ENCODE measurements at regions not wholly inside any gene's neighbourhood (a gene's known extent, or its start where the extent isn't known, plus 50 kb on each side); places are given as distances from the start of the nearest gene placed in this dataset.
"Not testable (repeated sequence)": the region's sequence is repeated elsewhere in the genome, so short reads cannot be mapped to it uniquely, and the experiment has no call there.

GRCh38 chr7:56697058-56697457 lies 435.2 kb downstream of the ZNF479 start:
- not testable (repeated sequence) for DNase-seq

DNA sequence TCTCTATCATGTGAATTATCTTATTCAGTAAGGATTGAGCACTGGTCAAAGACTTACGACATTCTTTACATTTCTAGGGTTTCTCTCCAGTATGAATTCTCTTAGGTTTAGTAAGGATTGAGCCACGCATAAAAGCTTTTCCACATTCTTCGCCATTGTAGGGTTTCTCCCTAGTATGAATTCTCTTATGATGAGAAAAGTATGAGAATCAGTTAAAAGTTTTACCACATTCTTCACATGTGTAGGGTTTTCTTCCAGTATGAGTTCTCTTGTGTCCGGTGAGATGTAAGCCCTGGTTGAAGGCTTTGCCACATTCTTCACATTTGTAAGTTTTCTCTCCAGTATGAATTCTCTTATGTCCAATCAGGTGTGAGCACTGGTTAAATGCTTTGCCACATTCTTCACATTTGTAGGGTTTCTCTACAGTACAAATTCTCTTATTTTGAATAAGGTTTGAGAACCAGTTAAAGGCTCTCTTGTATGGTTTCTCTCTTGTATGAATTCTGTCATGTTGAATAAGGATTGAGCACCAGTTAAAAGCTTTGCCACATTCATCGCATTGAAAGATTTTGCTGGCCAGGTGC lies 445.9 kb downstream of the ZNF479 start:
- DNase-seq = no peak

- no peak for DNase-seq
Measured at GRCh38 chr7:56639173-56639746, 493.0 kb downstream of the ZNF479 start.

DNA sequence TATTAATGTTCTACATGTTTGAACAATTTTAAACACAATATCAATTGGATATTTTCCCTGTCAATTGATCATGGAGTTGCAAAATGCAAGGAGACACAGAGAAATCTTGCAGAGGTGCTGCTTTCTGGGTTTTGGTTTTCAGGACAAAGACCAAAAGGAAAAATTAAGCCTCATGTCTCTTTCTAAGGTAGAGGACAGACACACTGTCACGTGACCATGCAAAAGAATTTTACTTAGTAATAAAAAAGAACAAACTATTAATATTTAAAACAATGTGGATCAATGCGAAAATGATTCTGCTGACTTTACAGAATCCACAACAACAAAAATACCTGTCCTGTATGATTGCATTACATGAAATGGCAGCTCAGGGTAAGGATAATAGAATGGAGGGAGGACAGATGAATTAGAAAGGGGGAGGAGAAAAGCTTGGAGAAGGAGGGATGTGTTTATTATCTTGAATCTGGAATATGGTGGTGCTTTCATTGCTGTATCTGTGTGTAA lies 493.7 kb upstream of the NUPR2 start:
- DNase-seq = no peak

DNA sequence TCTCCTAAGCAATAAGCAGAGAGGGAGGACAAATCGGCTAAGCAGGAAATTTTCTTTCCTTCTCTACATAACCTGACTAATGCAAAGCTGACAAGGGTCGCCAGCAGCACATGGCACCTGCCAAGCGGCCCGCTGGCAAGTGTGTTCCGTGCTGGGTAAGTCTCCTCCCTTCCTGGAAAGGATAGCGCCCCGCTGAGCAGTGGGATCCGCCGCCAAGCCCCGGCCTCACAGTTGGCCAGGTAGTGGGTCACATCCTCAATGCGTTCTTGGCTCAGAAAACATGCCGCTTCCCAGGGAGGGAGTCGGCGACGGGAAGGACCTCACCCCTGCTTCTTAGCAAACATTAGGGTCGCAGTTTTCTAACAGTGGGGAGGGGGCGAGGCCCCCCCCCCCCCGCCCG lies 488.9 kb upstream of the NUPR2 start:
- no peak for DNase-seq

GRCh38 chr7:56578612-56579011 lies 462.4 kb upstream of the NUPR2 start:
- no peak for DNase-seq

- DNase-seq = no peak
Measured at GRCh38 chr7:56570968-56571367, 454.8 kb upstream of the NUPR2 start.

DNA sequence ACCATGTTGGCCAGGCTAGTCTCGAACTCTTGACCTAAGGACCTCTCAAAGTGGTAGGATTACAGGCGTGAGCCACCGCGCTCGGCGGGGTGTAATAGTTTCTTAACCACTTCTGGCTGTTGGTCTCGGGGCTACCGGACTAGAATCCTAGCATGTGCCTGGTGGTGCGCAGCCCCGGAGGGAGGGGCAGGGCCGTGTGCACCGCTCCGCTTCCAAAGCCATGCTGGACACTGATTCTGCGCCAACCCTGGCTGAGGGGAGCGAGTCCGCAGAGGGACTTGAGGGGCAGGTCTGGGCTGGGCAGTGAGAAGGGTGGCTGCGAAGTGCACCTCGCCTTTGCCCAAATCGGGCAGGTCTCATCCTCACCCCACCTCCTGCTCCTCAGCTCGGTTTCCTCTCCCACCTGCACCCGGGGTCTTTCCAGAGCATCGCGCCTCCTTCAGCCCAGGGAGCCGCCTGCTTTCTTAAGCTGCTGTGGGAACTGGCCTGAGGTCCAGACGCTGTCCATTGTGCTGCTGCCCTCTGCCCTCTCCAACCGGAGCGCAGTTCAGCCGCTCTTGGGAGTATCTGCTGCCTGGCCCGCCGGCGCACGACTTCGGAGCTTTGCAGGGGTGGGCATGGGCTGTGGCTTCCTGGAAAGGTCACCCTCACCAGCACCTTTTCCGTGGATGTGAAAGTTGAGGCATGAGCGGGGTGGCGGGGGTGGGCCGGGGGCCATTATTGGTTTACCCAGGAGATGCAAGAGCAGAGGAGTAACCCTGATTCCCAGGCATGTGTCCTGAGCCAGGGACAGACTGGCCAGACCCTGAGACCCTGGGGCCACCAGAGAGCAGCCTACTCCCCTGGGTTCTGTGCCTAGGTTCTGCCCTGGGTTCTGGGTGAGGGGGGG lies 422.6 kb upstream of the NUPR2 start:
- DNase-seq = no peak

- DNase-seq = no peak
Measured at GRCh38 chr7:56537952-56538351, 421.7 kb upstream of the NUPR2 start.

- DNase-seq = no peak
Measured at GRCh38 chr7:56537477-56537876, 421.3 kb upstream of the NUPR2 start.

DNA sequence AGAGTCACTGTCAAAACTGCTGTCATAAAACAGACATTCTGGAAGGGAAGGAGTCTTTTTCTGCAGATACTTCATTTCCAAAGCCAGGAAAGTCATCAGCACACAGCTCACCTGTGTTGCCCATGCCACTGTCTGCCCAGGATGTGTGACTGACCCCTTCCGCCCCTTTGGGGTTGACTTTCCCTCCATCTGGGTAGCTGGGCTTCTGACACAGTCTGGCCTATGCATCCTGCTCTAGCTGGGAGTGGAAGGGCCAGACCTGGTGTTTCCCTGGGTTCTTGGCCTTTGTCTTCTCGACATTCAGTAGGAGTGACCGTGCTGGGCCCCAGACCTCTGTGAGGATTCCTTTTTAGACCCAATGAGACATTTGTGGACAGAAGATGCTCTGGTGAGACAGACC lies 378.9 kb upstream of the NUPR2 start:
- DNase-seq = no peak

- DNase-seq = no peak
Measured at GRCh38 chr7:56493704-56494450, 377.7 kb upstream of the NUPR2 start.

DNA sequence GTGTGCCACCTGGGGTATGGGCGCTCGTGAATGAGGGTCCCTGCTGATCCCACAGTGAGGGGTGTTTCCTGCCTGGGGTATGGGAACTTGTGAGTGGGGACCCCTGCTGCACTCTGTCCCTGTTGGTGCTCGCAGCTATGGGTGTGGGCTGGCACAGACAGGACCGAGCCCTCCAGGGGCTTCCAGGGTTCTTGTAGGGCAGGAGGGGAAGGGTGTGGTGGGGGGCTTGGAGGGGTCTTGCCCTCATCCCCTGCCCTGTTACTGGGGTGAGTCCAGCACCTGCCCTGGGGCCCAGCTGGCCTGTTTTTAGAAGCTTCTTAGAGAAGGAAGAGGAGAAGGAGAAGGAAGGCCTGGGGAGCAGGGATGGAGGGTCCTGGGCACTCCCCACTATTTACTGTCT lies 377.0 kb upstream of the NUPR2 start:
- DNase-seq = no peak

DNA sequence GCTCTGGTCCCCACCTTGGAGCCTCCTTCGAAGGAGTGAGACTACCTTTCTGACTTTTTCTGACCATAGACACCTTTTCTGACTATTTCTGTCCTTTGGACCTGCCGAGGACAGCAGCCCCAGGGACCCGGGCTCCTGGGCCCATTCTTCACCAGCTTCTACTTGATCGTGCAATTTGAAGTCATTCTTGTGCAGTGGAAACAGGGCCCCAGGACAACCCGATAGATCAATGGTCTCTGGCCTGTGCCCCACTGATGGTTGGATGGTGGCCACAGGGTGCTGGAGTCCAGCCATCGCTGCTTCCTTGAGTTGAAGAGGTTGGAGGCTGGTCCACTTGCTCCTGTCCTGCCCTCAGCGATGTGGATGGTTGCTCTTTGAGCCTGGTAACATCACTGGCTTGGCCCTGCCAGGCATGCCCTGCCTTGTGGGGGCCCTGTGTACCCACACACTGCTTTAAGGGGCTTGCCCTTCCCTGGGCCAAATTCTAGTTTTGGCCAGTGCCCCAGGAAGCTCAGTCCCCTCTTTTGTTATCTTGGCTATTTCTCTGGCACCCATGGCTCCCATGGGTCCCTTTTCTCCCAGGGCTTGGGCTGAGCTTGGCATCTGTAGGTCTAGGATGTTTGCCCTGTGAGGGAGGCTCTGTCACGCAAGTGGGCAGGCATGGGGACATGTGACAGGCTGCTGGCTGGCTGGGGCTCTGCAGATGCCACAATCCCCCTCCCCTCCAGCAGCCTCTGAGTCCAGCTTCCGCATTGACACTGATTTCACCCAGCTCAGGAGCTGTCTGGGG lies 375.6 kb upstream of the NUPR2 start:
- DNase-seq = no peak

GRCh38 chr7:56483861-56484550 lies 367.8 kb upstream of the NUPR2 start:
- DNase-seq = no peak

GRCh38 chr7:56483153-56483552 lies 366.9 kb upstream of the NUPR2 start:
- no peak for DNase-seq

DNA sequence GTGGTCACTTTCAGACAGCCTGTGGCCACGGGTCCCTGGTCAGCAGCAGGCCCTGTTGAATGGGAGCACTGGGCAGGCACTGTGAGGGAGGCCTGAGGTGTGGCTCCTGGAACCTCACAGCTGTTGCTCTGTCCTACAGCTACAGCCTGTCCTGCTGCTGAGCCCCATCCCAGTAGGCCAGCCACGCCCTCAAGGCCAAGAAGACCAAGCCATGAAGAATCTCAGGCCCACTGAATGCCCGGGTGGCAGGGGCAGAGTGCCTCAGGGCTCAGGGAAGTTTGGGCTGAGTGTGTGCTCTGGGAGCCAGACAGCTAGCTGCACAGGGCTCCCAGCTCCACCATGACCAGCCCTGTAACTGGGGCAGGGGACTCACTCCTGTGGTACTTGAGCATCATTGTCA lies 363.5 kb upstream of the NUPR2 start:
- DNase-seq = no peak

GRCh38 chr7:56479136-56479535 lies 362.9 kb upstream of the NUPR2 start:
- no peak for DNase-seq

GRCh38 chr7:56474271-56474670 lies 358.1 kb upstream of the NUPR2 start:
- no peak for DNase-seq

GRCh38 chr7:56471811-56472210 lies 355.6 kb upstream of the NUPR2 start:
- no peak for DNase-seq

- DNase-seq = not testable (repeated sequence)
Measured at GRCh38 chr7:56466607-56467525, 350.6 kb upstream of the NUPR2 start.
